ENCODE measurements at regions not wholly inside any gene's neighbourhood (a gene's known extent, or its start where the extent isn't known, plus 50 kb on each side); places are given as distances from the start of the nearest gene placed in this dataset.

DNA sequence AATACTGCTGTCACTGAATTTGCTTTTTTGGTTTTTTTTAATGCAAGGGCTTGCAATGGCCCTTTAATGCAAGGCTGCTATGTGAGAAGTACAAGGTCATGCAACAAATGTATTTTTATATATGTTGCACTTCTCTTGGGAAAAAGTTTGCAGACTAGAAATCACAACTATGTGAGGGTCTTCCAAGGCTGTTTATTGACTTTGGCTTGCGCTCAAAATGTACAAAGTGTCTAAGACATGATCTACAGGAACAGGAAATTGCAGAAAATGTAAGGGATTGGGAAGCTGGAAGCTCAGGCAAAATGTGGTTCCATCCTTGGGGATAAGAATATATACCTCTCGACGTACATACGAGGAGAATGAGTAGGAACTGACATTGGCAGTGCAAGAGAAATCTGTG, 92.2 kb upstream of the F13A1 start:
- no peak overlapping the region for H3K27ac ChIP-seq
- intact Hi-C loops (cut with DNase I; ENCODE audit: low total_unique reads), result no loop called here
- TF ChIP-seq, protein P1, sequence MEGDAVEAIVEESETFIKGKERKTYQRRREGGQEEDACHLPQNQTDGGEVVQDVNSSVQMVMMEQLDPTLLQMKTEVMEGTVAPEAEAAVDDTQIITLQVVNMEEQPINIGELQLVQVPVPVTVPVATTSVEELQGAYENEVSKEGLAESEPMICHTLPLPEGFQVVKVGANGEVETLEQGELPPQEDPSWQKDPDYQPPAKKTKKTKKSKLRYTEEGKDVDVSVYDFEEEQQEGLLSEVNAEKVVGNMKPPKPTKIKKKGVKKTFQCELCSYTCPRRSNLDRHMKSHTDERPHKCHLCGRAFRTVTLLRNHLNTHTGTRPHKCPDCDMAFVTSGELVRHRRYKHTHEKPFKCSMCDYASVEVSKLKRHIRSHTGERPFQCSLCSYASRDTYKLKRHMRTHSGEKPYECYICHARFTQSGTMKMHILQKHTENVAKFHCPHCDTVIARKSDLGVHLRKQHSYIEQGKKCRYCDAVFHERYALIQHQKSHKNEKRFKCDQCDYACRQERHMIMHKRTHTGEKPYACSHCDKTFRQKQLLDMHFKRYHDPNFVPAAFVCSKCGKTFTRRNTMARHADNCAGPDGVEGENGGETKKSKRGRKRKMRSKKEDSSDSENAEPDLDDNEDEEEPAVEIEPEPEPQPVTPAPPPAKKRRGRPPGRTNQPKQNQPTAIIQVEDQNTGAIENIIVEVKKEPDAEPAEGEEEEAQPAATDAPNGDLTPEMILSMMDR (IDR thresholded peaks at IDR 0.05 in 8 of 11, conservative IDR thresholded peaks at IDR 0.05 in 3 of 11), result no peak
- no peak for TF ChIP-seq POLR2A (IDR thresholded peaks at IDR 0.05)
- no peak for TF ChIP-seq POLR2AphosphoS5 (IDR thresholded peaks at IDR 0.05)
- WGBS, 5 donors, result 73 to 92% (median 86%) methylated on average over 4 of the region's 4 CpGs
- no peak for DNase-seq
- no peaks in the 10 kb centered on the region for H3K36me3 ChIP-seq
- H3K4me1 ChIP-seq, result peaks cover 0 to 6% (median under 1%) of the 10 kb centered on the region in 6 donors
- peaks cover 0 to 39% (median 0%) of the 10 kb centered on the region in 7 donors for H3K27me3 ChIP-seq (replicated peaks in 1 of 7)
- H3K9me3 ChIP-seq, result no peaks in the 10 kb centered on the region
- H3K4me3 ChIP-seq, result no peak overlapping the region

DNA sequence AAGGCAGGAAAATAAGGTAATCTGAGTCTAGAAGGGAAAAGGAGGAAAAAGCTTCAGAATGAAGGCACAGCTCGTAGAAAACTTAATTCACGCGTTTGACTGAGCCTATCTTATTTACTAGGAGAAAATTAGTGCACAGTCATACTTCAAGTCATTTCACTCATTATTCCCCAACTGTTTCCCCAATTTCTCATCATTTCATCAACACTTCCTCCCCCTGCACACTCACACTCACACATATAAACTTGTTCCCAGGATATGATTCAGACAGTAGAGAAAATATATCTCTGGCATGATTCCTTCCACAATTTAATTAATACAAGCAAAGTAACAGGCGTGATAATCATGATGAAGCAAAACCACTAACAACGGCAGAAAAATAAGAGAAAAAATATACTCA, 94.5 kb upstream of the F13A1 start:
- no peaks in the 10 kb centered on the region for H3K4me1 ChIP-seq
- no peak for TF ChIP-seq POLR2A (IDR thresholded peaks at IDR 0.05)
- TF ChIP-seq, protein P1 (IDR thresholded peaks at IDR 0.05 in 8 of 11, conservative IDR thresholded peaks at IDR 0.05 in 3 of 11), result no peak
- TF ChIP-seq POLR2AphosphoS5 (IDR thresholded peaks at IDR 0.05), result no peak
- no peak for DNase-seq
- H3K27me3 ChIP-seq (replicated peaks in 1 of 7), result peaks cover 0 to 20% (median 0%) of the 10 kb centered on the region in 7 donors
- no peaks in the 10 kb centered on the region for H3K9me3 ChIP-seq
- WGBS, 5 donors, result 50 to 72% (median 64%) methylated on average over 5 of the region's 5 CpGs
- peak overlapping the region in 2 of 8 donors; percentile 22 to 59 for H3K27ac ChIP-seq
- H3K4me3 ChIP-seq, result no peak overlapping the region
- H3K36me3 ChIP-seq, result no peaks in the 10 kb centered on the region
- intact Hi-C loops (cut with DNase I; ENCODE audit: low total_unique reads), result no loop called here

DNA sequence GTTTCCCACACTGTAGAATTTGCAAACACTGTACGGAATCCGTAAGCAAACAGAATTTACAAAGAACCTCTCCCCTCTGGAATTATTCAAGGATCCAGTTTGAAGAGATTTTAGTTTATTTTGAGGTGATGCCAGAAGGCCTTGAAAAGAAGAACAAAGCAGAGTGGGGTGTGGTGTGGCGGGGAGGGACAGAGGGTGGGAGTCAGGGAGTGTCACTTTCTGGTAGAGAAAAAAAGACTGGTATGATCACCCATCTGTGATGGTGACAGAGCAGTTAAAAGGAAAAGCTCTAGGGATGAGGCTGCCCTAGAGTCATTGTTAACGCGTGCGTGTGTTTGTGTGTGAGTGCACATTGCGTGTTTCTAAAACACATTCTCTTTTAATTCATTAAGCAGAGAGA, 97.0 kb upstream of the F13A1 start:
- Histone ChIP-seq H3K4me3 (no peak overlapping the region), H3K4me1 (no peaks in the 10 kb centered on the region), H3K9me3 (peaks cover 0 to 2% (median 0%) of the 10 kb centered on the region in 8 donors), H3K36me3 (no peaks in the 10 kb centered on the region), H3K27ac (no peak overlapping the region), H3K27me3 (replicated peaks in 1 of 7) (peaks cover 0 to 13% (median 0%) of the 10 kb centered on the region in 7 donors)
- TF ChIP-seq, protein P1 (IDR thresholded peaks at IDR 0.05 in 8 of 11, conservative IDR thresholded peaks at IDR 0.05 in 3 of 11), result no peak
- TF ChIP-seq POLR2A (IDR thresholded peaks at IDR 0.05), result no peak
- TF ChIP-seq POLR2AphosphoS5 (IDR thresholded peaks at IDR 0.05), result no peak
- 78 to 92% (median 90%) methylated on average over 7 of the region's 7 CpGs for WGBS, 5 donors
- DNase-seq, result no peak
- intact Hi-C loops (cut with DNase I; ENCODE audit: low total_unique reads), result no loop called here

DNA sequence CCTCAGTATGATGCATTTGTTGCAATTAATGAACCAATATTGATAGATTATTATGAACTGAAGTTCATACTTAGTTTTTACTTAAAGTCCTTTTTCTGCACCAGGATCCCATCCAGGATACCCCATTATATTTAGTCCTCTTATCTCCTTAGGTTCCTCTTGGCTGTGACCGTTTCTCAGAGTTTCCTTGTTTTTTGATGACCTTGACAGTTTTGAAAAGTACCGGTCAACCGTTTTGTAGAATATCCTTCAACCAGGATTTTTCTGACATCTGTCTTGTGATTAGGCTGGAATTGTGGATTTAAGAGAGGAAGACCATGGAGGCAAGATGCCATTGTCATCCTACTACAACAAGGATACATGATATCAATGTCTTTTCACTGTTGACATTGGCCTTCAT, 98.0 kb upstream of the F13A1 start:
- H3K27ac ChIP-seq, result no peak overlapping the region
- TF ChIP-seq POLR2A (IDR thresholded peaks at IDR 0.05) (no peak), POLR2AphosphoS5 (IDR thresholded peaks at IDR 0.05) (no peak)
- TF ChIP-seq, protein P1 (IDR thresholded peaks at IDR 0.05 in 8 of 11, conservative IDR thresholded peaks at IDR 0.05 in 3 of 11), result no peak
- peaks cover 0 to 7% (median 0%) of the 10 kb centered on the region in 7 donors for H3K27me3 ChIP-seq (replicated peaks in 1 of 7)
- WGBS, 5 donors, result 52 to 76% (median 60%) methylated on average over 3 of the region's 3 CpGs
- no peak overlapping the region for H3K4me3 ChIP-seq
- no peak for DNase-seq
- H3K4me1 ChIP-seq, result no peaks in the 10 kb centered on the region
- intact Hi-C loops (cut with DNase I; ENCODE audit: low total_unique reads), result no loop called here
- H3K9me3 ChIP-seq, result peaks cover 0 to 8% (median 4%) of the 10 kb centered on the region in 8 donors
- peaks cover 0 to 3% (median 0%) of the 10 kb centered on the region in 6 donors for H3K36me3 ChIP-seq
